ENCODE measurements at regions not wholly inside any gene's neighbourhood (a gene's known extent, or its start where the extent isn't known, plus 50 kb on each side); places are given as distances from the start of the nearest gene placed in this dataset.

- TF ChIP-seq CTCF (IDR thresholded peaks at IDR 0.05), result no peak
- no peak for ATAC-seq (ENCODE audit: insufficient number of reproducible peaks, low FRiP score, low read depth)
- H3K4me1 ChIP-seq (ENCODE audit: control insufficient read depth in 1 of 2, low read depth in 2 of 2), result no peaks in the 10 kb centered on the region
- no peak for DNase-seq (ENCODE audit: low spot score)
- no peaks in the 10 kb centered on the region for H3K27me3 ChIP-seq (replicated peaks; ENCODE audit: insufficient read depth)
- no peak overlapping the region for H3K27ac ChIP-seq
- no peaks in the 10 kb centered on the region for H3K36me3 ChIP-seq
- H3K4me3 ChIP-seq, result no peak overlapping the region
- no peaks in the 10 kb centered on the region for H3K9me3 ChIP-seq
Measured at GRCh38 chr13:64074971-64075474, 2659.4 kb upstream of the PCDH20 start.

DNA sequence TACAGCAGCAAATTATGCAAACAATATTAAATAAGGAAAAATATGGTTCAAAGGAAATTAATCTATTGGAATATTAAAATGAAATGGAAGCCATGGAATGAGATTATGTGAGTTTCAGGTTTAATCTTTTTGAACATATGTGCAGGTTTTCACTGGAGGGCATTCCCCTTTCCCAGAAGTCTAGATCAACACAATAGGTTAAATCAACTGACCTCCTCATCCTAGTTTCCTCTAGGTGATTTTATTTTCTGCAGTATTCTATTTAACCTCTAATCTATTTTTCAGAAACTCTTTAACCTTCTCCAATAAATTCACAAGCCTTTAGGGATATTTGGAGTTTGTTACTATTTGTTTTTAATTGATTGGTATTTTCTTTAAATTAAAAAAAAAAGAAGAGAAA lies 2657.6 kb upstream of the PCDH20 start:
- Histone ChIP-seq H3K9me3 (no peaks in the 10 kb centered on the region), H3K4me3 (no peak overlapping the region), H3K4me1 (ENCODE audit: control insufficient read depth in 1 of 2, low read depth in 2 of 2) (no peaks in the 10 kb centered on the region), H3K27me3 (replicated peaks; ENCODE audit: insufficient read depth) (no peaks in the 10 kb centered on the region), H3K36me3 (no peaks in the 10 kb centered on the region), H3K27ac (no peak overlapping the region)
- no peak for TF ChIP-seq CTCF (IDR thresholded peaks at IDR 0.05)
- DNase-seq (ENCODE audit: low spot score) (no peak), ATAC-seq (ENCODE audit: insufficient number of reproducible peaks, low FRiP score, low read depth) (no peak)

- Histone ChIP-seq H3K9me3 (no peaks in the 10 kb centered on the region), H3K27ac (no peak overlapping the region), H3K27me3 (replicated peaks; ENCODE audit: insufficient read depth) (no peaks in the 10 kb centered on the region), H3K4me1 (ENCODE audit: control insufficient read depth in 1 of 2, low read depth in 2 of 2) (no peaks in the 10 kb centered on the region), H3K36me3 (no peaks in the 10 kb centered on the region), H3K4me3 (no peak overlapping the region)
- TF ChIP-seq CTCF (IDR thresholded peaks at IDR 0.05), result no peak
- ATAC-seq (ENCODE audit: insufficient number of reproducible peaks, low FRiP score, low read depth) (no peak), DNase-seq (ENCODE audit: low spot score) (no peak)
Measured at GRCh38 chr13:64071352-64071751, 2655.7 kb upstream of the PCDH20 start.

GRCh38 chr13:64069892-64070291 lies 2654.2 kb upstream of the PCDH20 start:
- TF ChIP-seq CTCF (IDR thresholded peaks at IDR 0.05), result no peak
- H3K27me3 ChIP-seq (replicated peaks; ENCODE audit: insufficient read depth), result no peaks in the 10 kb centered on the region
- H3K36me3 ChIP-seq, result no peaks in the 10 kb centered on the region
- H3K4me3 ChIP-seq, result no peak overlapping the region
- H3K9me3 ChIP-seq, result no peaks in the 10 kb centered on the region
- ATAC-seq (ENCODE audit: insufficient number of reproducible peaks, low FRiP score, low read depth), result no peak
- H3K4me1 ChIP-seq (ENCODE audit: control insufficient read depth in 1 of 2, low read depth in 2 of 2), result no peaks in the 10 kb centered on the region
- H3K27ac ChIP-seq, result no peak overlapping the region
- no peak for DNase-seq (ENCODE audit: low spot score)

DNA sequence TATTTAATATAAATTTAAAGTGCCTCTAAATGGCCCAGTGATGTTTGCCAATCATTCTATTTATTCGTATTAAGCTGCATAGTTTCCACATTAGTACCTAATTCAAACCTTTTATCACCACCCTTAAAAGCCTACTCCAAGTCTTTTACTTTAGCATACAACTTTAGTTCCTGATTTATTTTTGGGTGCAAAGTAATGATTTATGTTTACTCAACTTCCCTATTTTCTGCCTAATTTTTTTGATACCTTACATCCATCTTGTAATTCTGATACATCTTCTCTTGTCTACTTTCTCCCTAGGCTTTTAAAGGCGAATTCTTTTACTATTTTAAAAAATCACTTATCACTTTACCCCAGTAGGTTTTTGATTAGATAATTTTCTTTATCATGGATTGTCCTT lies 2651.1 kb upstream of the PCDH20 start:
- H3K27ac ChIP-seq, result no peak overlapping the region
- no peaks in the 10 kb centered on the region for H3K4me1 ChIP-seq (ENCODE audit: control insufficient read depth in 1 of 2, low read depth in 2 of 2)
- no peak overlapping the region for H3K4me3 ChIP-seq
- DNase-seq (ENCODE audit: low spot score) (no peak), ATAC-seq (ENCODE audit: insufficient number of reproducible peaks, low FRiP score, low read depth) (no peak)
- no peak for TF ChIP-seq CTCF (IDR thresholded peaks at IDR 0.05)
- H3K27me3 ChIP-seq (replicated peaks; ENCODE audit: insufficient read depth), result no peaks in the 10 kb centered on the region
- H3K9me3 ChIP-seq, result no peaks in the 10 kb centered on the region
- no peaks in the 10 kb centered on the region for H3K36me3 ChIP-seq
